ENCODE measurements at regions not wholly inside any gene's neighbourhood (a gene's known extent, or its start where the extent isn't known, plus 50 kb on each side); places are given as distances from the start of the nearest gene placed in this dataset.

- no peak for TF ChIP-seq CTCF (conservative IDR thresholded peaks at IDR 0.05; ENCODE audit: low read depth, low read length)
- no peak for TF ChIP-seq ELK1 (IDR thresholded peaks at IDR 0.05; ENCODE audit: borderline replicate concordance, low read depth, low read length)
- no peak for TF ChIP-seq FOS (IDR thresholded peaks at IDR 0.05; ENCODE audit: low read depth, low read length)
These were observed 56.2 kb upstream of the TULP4 start for GRCh38 chr6:158255989-158256601.
